Astrocyte of the cerebellum (primary cell): ENCODE measurements at regions not wholly inside any gene's neighbourhood (a gene's known extent, or its start where the extent isn't known, plus 50 kb on each side); places are given as distances from the start of the nearest gene placed in this dataset.
A peak's percentile ranks its signal among the peaks of the same experiment; 100 is the strongest.

ENCODE experiments used
- DNase-seq: peaks from one replicate; pipeline ENCODE4 v3.0.0-alpha.2; 2011; ENCODE audit warnings: low read depth
- H3K4me3 ChIP-seq: 2 replicates; pipeline ENCODE4 v1.5.1; 2011; ENCODE audit warnings: mild to moderate bottlenecking, low read depth, low read length, moderate library complexity
- CTCF ChIP-seq: IDR thresholded peaks from 2 replicates; pipeline ENCODE4 v1.5.1; 2012; ENCODE audit warnings: low read length, low read depth, moderate library complexity, mild to moderate bottlenecking; ENCODE audit errors: missing control alignments
- in situ Hi-C: cut with HindIII; loops from 2 replicates; pipeline ENCODE4 v1.10.0; 2017; ENCODE audit warnings: low sequenced_read_pairs

GRCh38 chr3:46110701-46111493, 83.6 kb upstream of the XCR1 start:
- peak; percentile 86 for DNase-seq
- in situ Hi-C loops, result no loop called here
- H3K4me3 ChIP-seq, result no peak overlapping the region
- TF ChIP-seq CTCF, result no peak

- no peak for TF ChIP-seq CTCF
- in situ Hi-C loops, result no loop called here
- DNase-seq, result no peak
- H3K4me3 ChIP-seq, result no peak overlapping the region
These were observed 80.4 kb upstream of the XCR1 start for GRCh38 chr3:46107682-46108081.

GRCh38 chr3:46105306-46105919, 78.1 kb upstream of the XCR1 start:
- DNase-seq, result no peak
- no peak for TF ChIP-seq CTCF
- no peak overlapping the region for H3K4me3 ChIP-seq
- in situ Hi-C loops, result no loop called here

- in situ Hi-C loops, result no loop called here
- H3K4me3 ChIP-seq, result no peak overlapping the region
- DNase-seq, result no peak
- TF ChIP-seq CTCF, result no peak
These were observed 77.4 kb upstream of the XCR1 start for GRCh38 chr3:46104706-46105105.

- no peak for TF ChIP-seq CTCF
- no peak overlapping the region for H3K4me3 ChIP-seq
- DNase-seq, result no peak
- in situ Hi-C loops, result no loop called here
These were observed 75.5 kb upstream of the XCR1 start for GRCh38 chr3:46102780-46103130.

GRCh38 chr3:46102059-46102779, 74.9 kb upstream of the XCR1 start:
- DNase-seq, result no peak
- in situ Hi-C loops, result no loop called here
- TF ChIP-seq CTCF, result no peak
- H3K4me3 ChIP-seq, result no peak overlapping the region
